Neural progenitor cell (in vitro differentiated cells): ENCODE measurements at regions not wholly inside any gene's neighbourhood (a gene's known extent, or its start where the extent isn't known, plus 50 kb on each side); places are given as distances from the start of the nearest gene placed in this dataset.

Source experiments
- EZH2 ChIP-seq: fragments of 200-600 bp; sonication (generic); IDR thresholded peaks from 2 replicates; pipeline ENCODE4 v1.6.1; 2017; ENCODE audit warnings: antibody characterized with exemption, mild to moderate bottlenecking, moderate library complexity
- TF ChIP-seq, protein P1 (sequence below): fragments of 200-600 bp; sonication (generic); IDR thresholded peaks from 2 replicates; pipeline ENCODE4 v1.5.1; 2017; ENCODE audit warnings: antibody characterized with exemption, mild to moderate bottlenecking

DNA sequence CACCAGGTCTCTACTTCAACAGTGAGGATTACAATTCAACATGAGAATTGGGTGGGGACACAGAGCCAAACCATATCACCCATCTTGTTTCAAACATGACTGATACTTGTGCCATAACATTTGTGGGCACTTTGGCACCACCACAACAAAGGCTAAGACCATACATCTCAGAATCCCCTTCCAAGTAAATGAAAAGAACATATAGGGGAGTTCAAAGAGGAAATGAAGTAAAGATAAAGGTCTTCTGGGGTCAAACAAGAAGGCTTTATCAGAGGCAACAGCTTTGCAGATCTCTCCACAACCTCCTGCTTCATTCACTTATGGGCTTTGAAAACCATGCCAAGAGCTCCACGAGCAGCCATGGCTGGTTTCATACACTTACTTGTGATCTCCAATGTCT, 122.7 kb downstream of the ANKRD50 start:
- TF ChIP-seq, protein P1, sequence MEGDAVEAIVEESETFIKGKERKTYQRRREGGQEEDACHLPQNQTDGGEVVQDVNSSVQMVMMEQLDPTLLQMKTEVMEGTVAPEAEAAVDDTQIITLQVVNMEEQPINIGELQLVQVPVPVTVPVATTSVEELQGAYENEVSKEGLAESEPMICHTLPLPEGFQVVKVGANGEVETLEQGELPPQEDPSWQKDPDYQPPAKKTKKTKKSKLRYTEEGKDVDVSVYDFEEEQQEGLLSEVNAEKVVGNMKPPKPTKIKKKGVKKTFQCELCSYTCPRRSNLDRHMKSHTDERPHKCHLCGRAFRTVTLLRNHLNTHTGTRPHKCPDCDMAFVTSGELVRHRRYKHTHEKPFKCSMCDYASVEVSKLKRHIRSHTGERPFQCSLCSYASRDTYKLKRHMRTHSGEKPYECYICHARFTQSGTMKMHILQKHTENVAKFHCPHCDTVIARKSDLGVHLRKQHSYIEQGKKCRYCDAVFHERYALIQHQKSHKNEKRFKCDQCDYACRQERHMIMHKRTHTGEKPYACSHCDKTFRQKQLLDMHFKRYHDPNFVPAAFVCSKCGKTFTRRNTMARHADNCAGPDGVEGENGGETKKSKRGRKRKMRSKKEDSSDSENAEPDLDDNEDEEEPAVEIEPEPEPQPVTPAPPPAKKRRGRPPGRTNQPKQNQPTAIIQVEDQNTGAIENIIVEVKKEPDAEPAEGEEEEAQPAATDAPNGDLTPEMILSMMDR, result no peak
- TF ChIP-seq EZH2, result no peak
